GM21529 (cell line): ENCODE measurements at regions not wholly inside any gene's neighbourhood (a gene's known extent, or its start where the extent isn't known, plus 50 kb on each side); places are given as distances from the start of the nearest gene placed in this dataset.
"Not testable (repeated sequence)": the region's sequence is repeated elsewhere in the genome, so short reads cannot be mapped to it uniquely, and the experiment has no call there.

ENCODE experiments used
- ATAC-seq: cut with Tn5 transposase; IDR thresholded peaks from one replicate; pipeline ENCODE4 v1.9.1; 2021; ENCODE audit not compliant: unreplicated experiment

- ATAC-seq, result not testable (repeated sequence)
Measured at GRCh38 chr21:14009238-14009981, 201.3 kb downstream of the LIPI start.

DNA sequence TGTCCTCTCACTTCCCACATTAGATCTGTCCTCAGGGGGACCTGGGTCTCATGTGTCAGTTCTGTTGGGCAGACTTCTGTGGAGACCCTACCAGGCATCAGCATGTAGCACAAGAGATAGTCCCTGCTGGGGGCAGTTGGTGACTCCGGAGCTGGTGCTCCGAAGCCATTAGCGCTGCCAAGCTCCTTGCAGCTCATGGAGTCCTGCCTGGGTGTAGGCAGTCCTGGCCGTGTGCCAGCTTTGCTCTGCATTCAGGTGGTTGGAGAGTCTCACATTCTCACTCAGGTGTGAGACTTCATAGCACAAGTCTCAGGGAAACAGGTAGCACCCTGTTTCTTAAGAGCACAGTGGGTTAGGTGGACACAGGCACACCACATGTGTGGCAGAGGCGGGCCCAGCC lies 202.3 kb downstream of the LIPI start:
- not testable (repeated sequence) for ATAC-seq

GRCh38 chr21:14008006-14008405 lies 202.7 kb downstream of the LIPI start:
- ATAC-seq, result not testable (repeated sequence)

DNA sequence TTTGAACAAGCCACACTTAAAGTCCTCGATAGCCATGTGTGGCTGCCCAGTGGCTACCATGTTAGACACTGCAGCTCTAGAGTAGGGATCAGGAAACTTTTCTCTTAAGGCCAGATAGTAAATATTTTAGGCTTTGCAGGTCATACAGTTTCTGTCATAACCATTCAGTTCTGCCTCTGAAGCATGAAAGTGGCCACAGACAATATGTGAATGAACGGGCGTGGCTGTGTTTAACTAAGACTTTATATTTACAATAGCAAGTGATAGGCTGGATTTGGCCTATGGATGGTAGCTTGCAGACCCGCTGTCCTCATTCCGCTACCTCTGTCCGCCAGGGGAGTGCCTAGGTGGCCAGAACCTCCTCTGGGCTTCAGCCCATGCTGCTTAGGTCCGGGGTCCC lies 204.6 kb downstream of the LIPI start:
- not testable (repeated sequence) for ATAC-seq

GRCh38 chr21:13986996-13987958 lies 223.5 kb downstream of the LIPI start:
- ATAC-seq, result not testable (repeated sequence)

GRCh38 chr21:13985865-13986863 lies 224.6 kb downstream of the LIPI start:
- ATAC-seq, result not testable (repeated sequence)

DNA sequence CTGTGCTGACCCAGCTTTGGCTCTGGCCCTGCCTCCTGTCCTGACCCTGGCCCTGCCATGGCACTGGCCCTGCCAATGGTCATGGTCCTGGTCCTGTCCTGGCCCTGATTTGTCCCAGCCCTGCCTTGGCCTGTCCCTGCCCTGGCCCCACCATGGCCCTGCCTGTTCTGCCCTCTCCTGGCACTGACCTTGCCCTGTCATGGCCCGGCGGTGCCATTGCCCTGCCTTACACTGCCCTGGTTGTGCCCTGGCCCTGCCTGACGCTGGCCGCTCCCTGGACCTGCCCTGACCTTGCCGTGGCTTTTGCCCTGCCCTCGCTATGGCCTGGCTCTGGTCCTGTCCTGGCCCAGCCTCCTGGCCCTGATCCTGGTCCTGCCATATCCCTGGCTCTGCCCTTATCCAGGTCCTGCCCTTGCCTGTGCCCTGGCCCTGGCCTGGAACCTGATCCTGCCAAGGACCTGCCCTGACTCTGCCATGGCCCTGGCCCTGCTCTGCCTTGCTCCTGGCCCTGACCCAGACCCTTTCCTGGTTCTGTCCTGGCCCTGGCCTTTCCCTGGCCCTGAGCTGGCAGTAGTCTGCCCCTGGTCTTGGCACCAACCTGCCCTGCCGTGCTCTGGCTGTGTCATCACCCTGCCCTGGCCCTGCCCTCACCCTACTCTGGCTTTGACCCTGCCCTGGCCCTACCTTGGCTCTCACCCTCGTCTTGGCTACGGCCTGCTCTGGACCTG lies 225.5 kb downstream of the LIPI start:
- not testable (repeated sequence) for ATAC-seq

GRCh38 chr21:13984728-13985127 lies 226.0 kb downstream of the LIPI start:
- ATAC-seq, result not testable (repeated sequence)

DNA sequence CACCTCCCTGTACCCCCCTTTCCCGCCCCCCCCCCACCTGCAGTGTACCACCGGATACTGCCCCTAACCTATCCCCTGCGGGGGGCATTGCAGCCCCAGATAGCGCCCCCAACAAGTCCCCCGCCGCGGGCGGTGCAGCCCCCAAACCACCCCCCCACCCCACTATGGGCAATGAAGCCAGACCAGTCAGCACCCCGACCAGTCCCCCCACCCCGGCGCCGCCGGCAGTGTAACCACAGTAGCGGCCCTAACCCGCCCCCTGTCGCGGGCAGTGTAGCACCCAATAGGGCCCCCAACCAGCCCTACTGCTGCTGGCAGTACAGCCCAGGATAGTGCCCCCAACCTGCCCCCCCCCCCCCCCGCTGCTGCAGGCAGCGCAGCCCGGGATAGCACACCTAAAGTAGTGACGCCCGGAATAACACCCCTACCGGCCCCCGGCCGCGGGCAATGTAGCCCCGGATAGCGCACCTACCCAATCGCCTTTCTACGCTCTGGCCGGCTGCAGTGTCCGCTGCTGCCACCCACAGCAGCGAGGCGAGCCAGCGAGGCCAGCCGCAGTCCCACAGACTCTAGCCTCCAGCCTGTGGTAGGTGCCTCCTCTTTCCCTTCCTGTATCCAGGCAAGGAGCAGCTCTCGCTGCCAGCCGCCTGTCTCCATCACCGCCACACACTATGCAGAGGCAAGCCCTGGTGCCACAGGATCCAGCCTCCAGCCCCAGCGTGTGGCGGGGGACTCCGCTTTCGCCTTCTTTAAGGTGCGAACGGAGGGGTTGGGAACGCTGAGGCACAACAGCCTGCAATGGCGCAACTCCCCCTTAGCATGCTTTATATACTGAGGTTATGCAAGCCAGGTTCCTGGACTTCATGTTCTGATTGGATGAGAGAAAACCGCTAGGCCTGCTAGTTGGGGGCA lies 229.3 kb downstream of the LIPI start:
- not testable (repeated sequence) for ATAC-seq

- peak; percentile 91 for ATAC-seq
Measured at GRCh38 chr21:13980115-13980662, 230.6 kb downstream of the LIPI start.

DNA sequence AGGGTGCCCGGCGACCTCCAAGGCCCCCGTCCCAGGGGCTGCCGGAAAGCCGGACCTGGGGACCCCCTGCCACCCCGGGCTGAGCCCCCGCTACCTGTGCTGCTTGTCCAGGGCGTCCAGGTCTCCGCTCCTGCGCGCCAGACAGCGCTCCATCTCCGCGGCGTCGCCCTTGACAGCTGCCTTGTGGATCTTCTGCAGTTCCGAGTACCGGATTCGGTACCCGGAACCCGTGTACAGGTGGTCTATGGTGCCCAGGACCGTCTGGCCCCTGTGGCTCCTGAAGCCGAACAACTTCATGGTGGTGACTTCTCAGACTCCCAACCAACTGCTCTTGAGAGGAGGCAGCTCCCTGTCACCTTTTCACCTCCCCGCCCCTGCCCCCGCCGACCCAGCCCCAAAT lies 231.1 kb downstream of the LIPI start:
- ATAC-seq, result peak; percentile 24

DNA sequence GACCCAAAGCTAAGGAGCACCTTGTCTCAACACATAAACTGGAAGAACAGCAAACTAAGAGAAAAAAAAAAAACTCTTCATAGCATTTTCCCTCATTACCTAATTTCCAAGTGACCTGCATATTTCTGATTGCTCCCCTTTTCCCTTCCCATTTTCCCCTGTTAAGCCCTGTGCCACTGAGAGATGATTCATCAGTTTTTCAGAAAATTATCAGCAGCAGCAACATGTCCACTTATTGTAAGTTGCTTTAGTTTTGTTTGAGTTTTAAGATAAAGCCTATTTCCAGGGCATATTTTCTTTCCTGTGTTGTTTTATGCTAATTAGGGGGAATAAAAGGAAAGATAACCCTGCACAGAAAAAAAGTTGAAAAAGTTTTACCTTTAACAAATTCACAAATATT lies 236.2 kb downstream of the LIPI start:
- ATAC-seq, result not testable (repeated sequence)

DNA sequence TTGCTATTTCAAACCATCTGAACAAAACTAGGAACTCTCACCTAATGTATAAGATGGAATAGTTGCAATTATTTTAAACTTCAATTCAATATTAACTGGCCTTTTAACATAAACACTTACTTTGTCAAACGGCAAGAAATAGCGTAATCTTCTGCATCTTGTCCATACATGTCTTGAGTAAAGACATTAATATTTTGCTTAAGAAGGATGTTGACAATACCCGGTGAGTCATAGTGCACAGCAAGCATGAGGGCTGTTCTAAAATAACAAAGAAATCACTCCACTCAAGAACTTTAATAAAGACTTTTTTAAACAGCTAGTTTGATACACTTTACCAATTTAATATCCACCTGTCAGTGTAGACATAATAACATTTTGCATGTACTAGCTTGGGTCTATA lies 240.9 kb downstream of the LIPI start:
- not testable (repeated sequence) for ATAC-seq

DNA sequence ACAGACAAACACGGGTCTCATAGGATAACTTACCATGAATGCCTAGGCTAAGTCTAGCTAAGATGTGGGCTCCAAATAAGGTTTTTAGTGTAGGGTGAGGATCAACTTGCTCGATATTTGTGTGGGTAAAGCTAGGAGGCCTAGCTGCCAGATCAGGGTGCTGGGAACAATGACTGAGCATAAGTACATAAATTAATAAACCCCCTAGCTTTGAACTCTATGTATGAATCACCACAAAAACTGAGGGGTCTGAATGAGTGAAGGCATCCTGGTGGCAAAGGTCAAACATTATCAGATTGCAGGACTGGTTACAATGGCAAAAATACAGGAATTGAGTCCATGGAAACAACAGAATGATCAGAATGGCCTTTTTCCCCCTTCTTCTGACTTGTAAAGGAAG lies 241.8 kb downstream of the LIPI start:
- ATAC-seq, result not testable (repeated sequence)

- ATAC-seq, result not testable (repeated sequence)
Measured at GRCh38 chr21:13963259-13963658, 247.5 kb downstream of the LIPI start.

DNA sequence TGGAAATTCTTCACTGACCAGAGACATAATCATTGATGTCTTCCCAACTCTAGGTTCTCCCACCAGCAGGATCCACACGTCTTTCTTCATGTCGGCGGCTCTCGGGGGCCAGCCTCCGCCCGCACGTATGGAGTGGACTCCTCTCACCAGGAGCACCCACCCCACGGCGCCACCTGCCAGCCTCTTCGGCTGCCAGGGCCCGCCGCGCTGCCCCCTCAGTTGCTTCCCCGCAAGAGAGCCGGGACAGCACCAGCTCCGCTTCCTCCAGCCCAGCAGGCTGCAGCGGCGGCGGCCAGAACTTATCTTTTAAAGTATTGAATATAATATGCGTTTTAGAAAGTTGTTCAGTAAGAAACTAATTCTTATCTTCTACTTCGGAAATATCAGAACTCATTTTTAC lies 273.5 kb downstream of the LIPI start:
- ATAC-seq, result no peak

- ATAC-seq, result not testable (repeated sequence)
Measured at GRCh38 chr21:13936033-13936937, 274.5 kb downstream of the LIPI start.
